SK-N-SH (cell line): ENCODE measurements at regions not wholly inside any gene's neighbourhood (a gene's known extent, or its start where the extent isn't known, plus 50 kb on each side); places are given as distances from the start of the nearest gene placed in this dataset.

Experiments used
- CTCF ChIP-seq: fragments of 200-600 bp; sonication (generic); IDR thresholded peaks from 2 replicates; pipeline ENCODE4 v1.6.1; 2017; ENCODE audit warnings: antibody characterized with exemption, mild to moderate bottlenecking, moderate library complexity
- FOSL2 ChIP-seq: IDR thresholded peaks from 2 replicates; pipeline ENCODE4 v1.4.0; 2012; ENCODE audit warnings: low read depth, mild to moderate bottlenecking, moderate library complexity, borderline replicate concordance
- GABPA ChIP-seq: IDR thresholded peaks from 2 replicates; pipeline ENCODE4 v1.4.0; 2012; ENCODE audit warnings: low read depth, mild to moderate bottlenecking
- MAX ChIP-seq: IDR thresholded peaks from 2 replicates; pipeline ENCODE4 v1.4.0; 2012; ENCODE audit warnings: low read depth
- NFIC ChIP-seq: IDR thresholded peaks from 2 replicates; pipeline ENCODE4 v1.4.0; 2012; ENCODE audit warnings: borderline replicate concordance
- RAD21 ChIP-seq: IDR thresholded peaks from 2 replicates; pipeline ENCODE4 v1.6.1; 2012; ENCODE audit warnings: mild to moderate bottlenecking, low read length
- SMC3 ChIP-seq: IDR thresholded peaks from 2 replicates; pipeline ENCODE4 v1.6.1; 2012; ENCODE audit warnings: low read depth, low read length, improper control_type of control experiment
- TF ChIP-seq, protein P1 (sequence below): IDR thresholded peaks from 2 replicates; pipeline ENCODE4 v1.4.0; 2012; ENCODE audit warnings: low read depth, borderline replicate concordance

GRCh38 chr1:208431721-208432120, 187.5 kb upstream of the PLXNA2 start:
- no peak for TF ChIP-seq FOSL2
- no peak for TF ChIP-seq CTCF
- no peak for TF ChIP-seq MAX
- TF ChIP-seq SMC3: no peak
- no peak for TF ChIP-seq GABPA
- TF ChIP-seq, protein P1, sequence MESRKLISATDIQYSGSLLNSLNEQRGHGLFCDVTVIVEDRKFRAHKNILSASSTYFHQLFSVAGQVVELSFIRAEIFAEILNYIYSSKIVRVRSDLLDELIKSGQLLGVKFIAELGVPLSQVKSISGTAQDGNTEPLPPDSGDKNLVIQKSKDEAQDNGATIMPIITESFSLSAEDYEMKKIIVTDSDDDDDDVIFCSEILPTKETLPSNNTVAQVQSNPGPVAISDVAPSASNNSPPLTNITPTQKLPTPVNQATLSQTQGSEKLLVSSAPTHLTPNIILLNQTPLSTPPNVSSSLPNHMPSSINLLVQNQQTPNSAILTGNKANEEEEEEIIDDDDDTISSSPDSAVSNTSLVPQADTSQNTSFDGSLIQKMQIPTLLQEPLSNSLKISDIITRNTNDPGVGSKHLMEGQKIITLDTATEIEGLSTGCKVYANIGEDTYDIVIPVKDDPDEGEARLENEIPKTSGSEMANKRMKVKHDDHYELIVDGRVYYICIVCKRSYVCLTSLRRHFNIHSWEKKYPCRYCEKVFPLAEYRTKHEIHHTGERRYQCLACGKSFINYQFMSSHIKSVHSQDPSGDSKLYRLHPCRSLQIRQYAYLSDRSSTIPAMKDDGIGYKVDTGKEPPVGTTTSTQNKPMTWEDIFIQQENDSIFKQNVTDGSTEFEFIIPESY: no peak
- no peak for TF ChIP-seq RAD21
- no peak for TF ChIP-seq NFIC
